PC-3 (cell line): ENCODE measurements at regions not wholly inside any gene's neighbourhood (a gene's known extent, or its start where the extent isn't known, plus 50 kb on each side); places are given as distances from the start of the nearest gene placed in this dataset.

ENCODE experiments used
- ATAC-seq: fragments of 200-7000 bp; cut with Tn5 transposase; 2 replicates; pipeline ENCODE4 v1.9.1; 2020; ENCODE audit warnings: mild to moderate bottlenecking, moderate library complexity
- BruUV-seq: library from RNA; stranded (reverse); fragments of 400-500 nt; replicated peaks from 2 replicates; lab custom pipeline; 2021; lab: Mats Ljungman, UMichigan
- CTCF ChIA-PET: fragments of 300-600 bp; sonication (Branson Sonifier 250); formaldehyde crosslinking; loops from one replicate; lab custom pipeline; 2022; ENCODE audit warnings: antibody characterized with exemption; lab: Charles Lee
- POLR2A ChIA-PET: fragments of 300-600 bp; sonication (Branson Sonifier 250); formaldehyde crosslinking; loops from one replicate; lab custom pipeline; 2022; ENCODE audit warnings: antibody characterized with exemption; ENCODE audit not compliant: unreplicated experiment; lab: Charles Lee
- DNase-seq: peaks from one replicate; pipeline ENCODE4 v3.0.0-alpha.2; 2015
- H2AFZ ChIP-seq: fragments of 300-600 bp; sonication (generic); 2 replicates; pipeline ENCODE4 v1.6.0; 2016; ENCODE audit warnings: antibody characterized with exemption, low read length
- H3F3A ChIP-seq: fragments of 300-600 bp; sonication (generic); one replicate; pipeline ENCODE4 v1.6.0; 2017; ENCODE audit warnings: antibody characterized with exemption, low read length, control low read depth, mild to moderate bottlenecking; ENCODE audit not compliant: unreplicated experiment
- H3K27ac ChIP-seq: fragments of 300-600 bp; sonication (generic); 2 replicates; pipeline ENCODE4 v1.5.1; 2016; ENCODE audit warnings: mild to moderate bottlenecking, low read length
- H3K27me3 ChIP-seq: fragments of 300-600 bp; sonication (generic); 2 replicates; pipeline ENCODE4 v1.6.1; 2016; ENCODE audit warnings: low read length, mixed read lengths
- H3K36me3 ChIP-seq: fragments of 300-600 bp; sonication (generic); 2 replicates; pipeline ENCODE4 v1.6.1; 2016; ENCODE audit warnings: low read depth, mixed run types, low read length, mixed read lengths
- H3K4me1 ChIP-seq: fragments of 300-600 bp; sonication (generic); 2 replicates; pipeline ENCODE4 v1.5.1; 2016; ENCODE audit warnings: low read length; ENCODE audit not compliant: insufficient read depth
- H3K4me2 ChIP-seq: fragments of 300-600 bp; sonication (generic); 2 replicates; pipeline ENCODE4 v1.6.0; 2016; ENCODE audit warnings: low read length
- H3K4me3 ChIP-seq: fragments of 300-600 bp; sonication (generic); 2 replicates; pipeline ENCODE4 v1.5.1; 2016; ENCODE audit warnings: mild to moderate bottlenecking, low read length, mixed read lengths
- H3K79me2 ChIP-seq: fragments of 300-600 bp; sonication (generic); 2 replicates; pipeline ENCODE4 v1.6.1; 2017; ENCODE audit warnings: low read length, mixed read lengths
- H3K9ac ChIP-seq: fragments of 300-600 bp; sonication (generic); 2 replicates; pipeline ENCODE4 v1.6.0; 2016; ENCODE audit warnings: mild to moderate bottlenecking, low read length
- H3K9me2 ChIP-seq: fragments of 300-600 bp; sonication (generic); replicated peaks from 2 replicates; pipeline ENCODE4 v1.6.1; 2016; ENCODE audit warnings: mixed run types, low read length, mixed read lengths
- H3K9me3 ChIP-seq: fragments of 300-600 bp; sonication (generic); 2 replicates; pipeline ENCODE4 v1.6.1; 2016; ENCODE audit warnings: low read length, mixed read lengths
- H4K20me1 ChIP-seq: fragments of 300-600 bp; sonication (generic); 2 replicates; pipeline ENCODE4 v1.6.1; 2016; ENCODE audit warnings: low read length, mixed read lengths
- EZH2 ChIP-seq: fragments of 300-600 bp; sonication (generic); IDR thresholded peaks from one replicate; pipeline ENCODE4 v1.6.1; 2017; ENCODE audit warnings: antibody characterized with exemption, mild to moderate bottlenecking, low read length; ENCODE audit not compliant: unreplicated experiment
- EZH2phosphoT487 ChIP-seq: fragments of 300-600 bp; sonication (generic); IDR thresholded peaks from 2 replicates; pipeline ENCODE4 v1.6.1; 2018; ENCODE audit warnings: mild to moderate bottlenecking, antibody characterized with exemption, low read length, borderline replicate concordance
- intact Hi-C: fragments of 100-400 bp; cut with micrococcal nuclease; formaldehyde crosslinking; loops from 2 replicates; pipeline ENCODE4 v1.9.0; 2023
- TF ChIP-seq, protein P1 (sequence below): fragments of 300-600 bp; sonication (generic); conservative IDR thresholded peaks from 2 replicates; pipeline ENCODE4 v1.5.1; 2017; ENCODE audit warnings: antibody characterized with exemption, low read depth, mild to moderate bottlenecking, low read length

DNA sequence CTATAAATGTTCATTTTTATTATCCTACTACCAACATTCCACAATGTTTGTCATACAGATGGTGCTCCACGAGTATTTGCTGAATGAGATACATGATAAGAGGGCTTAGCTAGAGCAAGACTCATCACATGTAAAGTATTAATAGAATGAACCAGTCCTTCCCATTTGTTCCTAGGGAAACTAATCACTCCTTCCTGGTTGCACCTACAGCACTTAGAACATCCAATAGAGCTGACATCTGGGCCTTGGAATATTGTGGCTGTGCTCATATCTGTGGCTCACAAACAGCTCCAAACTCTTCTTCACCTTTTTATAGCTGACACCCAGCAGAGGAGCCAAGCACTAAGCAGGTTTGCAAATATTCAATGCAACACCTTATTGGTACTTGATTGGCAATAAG is 91.9 kb upstream of the C1GALT1 start:
- BruUV-seq = no TSS peak
- CTCF ChIA-PET = no interaction called here
- Histone ChIP-seq H2AFZ (no peak overlapping the region), H3K4me2 (no peak overlapping the region), H3K4me1 (no peaks in the 10 kb centered on the region), H3K9me3 (no peaks in the 10 kb centered on the region), H3F3A (no peaks in the 10 kb centered on the region), H3K9ac (no peak overlapping the region), H3K27ac (no peak overlapping the region), H4K20me1 (no peaks in the 10 kb centered on the region), H3K4me3 (no peak overlapping the region), H3K36me3 (no peaks in the 10 kb centered on the region), H3K79me2 (no peaks in the 10 kb centered on the region), H3K27me3 (no peaks in the 10 kb centered on the region), H3K9me2 (no peaks in the 10 kb centered on the region)
- TF ChIP-seq EZH2 = no peak
- TF ChIP-seq, protein P1, sequence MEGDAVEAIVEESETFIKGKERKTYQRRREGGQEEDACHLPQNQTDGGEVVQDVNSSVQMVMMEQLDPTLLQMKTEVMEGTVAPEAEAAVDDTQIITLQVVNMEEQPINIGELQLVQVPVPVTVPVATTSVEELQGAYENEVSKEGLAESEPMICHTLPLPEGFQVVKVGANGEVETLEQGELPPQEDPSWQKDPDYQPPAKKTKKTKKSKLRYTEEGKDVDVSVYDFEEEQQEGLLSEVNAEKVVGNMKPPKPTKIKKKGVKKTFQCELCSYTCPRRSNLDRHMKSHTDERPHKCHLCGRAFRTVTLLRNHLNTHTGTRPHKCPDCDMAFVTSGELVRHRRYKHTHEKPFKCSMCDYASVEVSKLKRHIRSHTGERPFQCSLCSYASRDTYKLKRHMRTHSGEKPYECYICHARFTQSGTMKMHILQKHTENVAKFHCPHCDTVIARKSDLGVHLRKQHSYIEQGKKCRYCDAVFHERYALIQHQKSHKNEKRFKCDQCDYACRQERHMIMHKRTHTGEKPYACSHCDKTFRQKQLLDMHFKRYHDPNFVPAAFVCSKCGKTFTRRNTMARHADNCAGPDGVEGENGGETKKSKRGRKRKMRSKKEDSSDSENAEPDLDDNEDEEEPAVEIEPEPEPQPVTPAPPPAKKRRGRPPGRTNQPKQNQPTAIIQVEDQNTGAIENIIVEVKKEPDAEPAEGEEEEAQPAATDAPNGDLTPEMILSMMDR = no peak
- no peak for TF ChIP-seq EZH2phosphoT487
- intact Hi-C loops = no loop called here
- no peak for ATAC-seq
- POLR2A ChIA-PET = no interaction called here
- no peak for DNase-seq

DNA sequence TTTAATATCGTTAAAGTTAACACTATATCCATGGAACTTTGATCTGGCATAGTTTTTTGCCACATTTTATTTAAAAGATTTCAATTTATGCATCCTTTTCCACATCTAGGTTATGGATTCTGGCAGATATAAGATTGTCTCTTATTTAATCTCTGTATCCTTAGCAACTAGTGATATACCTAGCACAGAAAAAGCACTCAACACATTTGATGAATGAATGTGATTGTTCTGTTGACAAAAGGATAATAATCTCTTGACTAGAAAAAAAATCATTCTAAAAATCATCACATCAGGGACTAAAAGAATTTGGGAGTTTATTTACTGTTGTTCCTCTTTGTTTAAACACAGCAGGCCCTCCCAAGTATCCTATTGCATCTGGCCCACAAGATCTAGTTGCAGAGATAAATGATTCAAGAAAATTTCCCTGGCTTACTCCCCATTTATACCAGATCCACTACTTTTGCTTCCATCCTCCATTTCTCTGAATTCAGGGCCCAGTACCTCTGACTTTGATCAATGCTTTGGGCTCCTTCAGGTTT is 84.0 kb upstream of the C1GALT1 start:
- no peak for ATAC-seq
- no peaks in the 10 kb centered on the region for H3K9me2 ChIP-seq
- CTCF ChIA-PET = interaction anchor here (1.4 kb wide), 1 partner anchor 144 kb away, joined by 3 read pairs; no protein-coding TSS in a partner anchor

More for the DNA sequence above, 84.0 kb upstream of the C1GALT1 start:
- H3K4me1 ChIP-seq = peaks cover 20% of the 10 kb centered on the region
- no peaks in the 10 kb centered on the region for H3K27me3 ChIP-seq
- H3K27ac ChIP-seq = no peak overlapping the region
- DNase-seq = peak; percentile 7
- no peaks in the 10 kb centered on the region for H4K20me1 ChIP-seq
- H2AFZ ChIP-seq = no peak overlapping the region
- no TSS peak for BruUV-seq
- H3K4me2 ChIP-seq = no peak overlapping the region
- H3K4me3 ChIP-seq = no peak overlapping the region
- POLR2A ChIA-PET = no interaction called here
- no peaks in the 10 kb centered on the region for H3F3A ChIP-seq
- H3K79me2 ChIP-seq = no peaks in the 10 kb centered on the region
- no peaks in the 10 kb centered on the region for H3K36me3 ChIP-seq
- intact Hi-C loops = no loop called here
- H3K9me3 ChIP-seq = no peaks in the 10 kb centered on the region
- TF ChIP-seq EZH2 (no peak), EZH2phosphoT487 (no peak)
- TF ChIP-seq, protein P1 = no peak
- H3K9ac ChIP-seq = no peak overlapping the region
